Naive thymus-derived CD4-positive, alpha-beta T cell (primary cell): ENCODE measurements at regions not wholly inside any gene's neighbourhood (a gene's known extent, or its start where the extent isn't known, plus 50 kb on each side); places are given as distances from the start of the nearest gene placed in this dataset.
"Not testable (repeated sequence)": the region's sequence is repeated elsewhere in the genome, so short reads cannot be mapped to it uniquely, and the experiment has no call there.

Experiments
- ATAC-seq: fragments of 150-1000 bp; cut with Tn5 transposase; 2 replicates; pipeline ENCODE4 v1.10.0; 2021; ENCODE audit warnings: mild to moderate bottlenecking, moderate library complexity
- CTCF ChIA-PET: fragments of 350-600 bp; sonication (Branson Sonifier 250); formaldehyde crosslinking; loops from one replicate; lab custom pipeline; 2021; ENCODE audit warnings: antibody characterized with exemption; lab: Charles Lee
- POLR2A ChIA-PET: fragments of 350-600 bp; sonication (Branson Sonifier 250); formaldehyde crosslinking; loops from one replicate; lab custom pipeline; 2021; ENCODE audit warnings: antibody characterized with exemption, inconsistent platforms; lab: Charles Lee
- DNase-seq, 9 donors: peaks; one replicate each; pipeline versions ENCODE4 v3.0.0 to v3.0.0-alpha.2; 2020 to 2022; ENCODE audit warnings: mixed read lengths in 1 of 9
- H3K27ac ChIP-seq: one replicate; pipeline ENCODE4 v1.7.0; 2013; ENCODE audit warnings: mild to moderate bottlenecking, low read depth, low read length, moderate library complexity
- H3K27me3 ChIP-seq, 2 donors: one replicate each; pipeline ENCODE4 v1.7.0; 2013; ENCODE audit warnings: low read length in 2 of 2, mild to moderate bottlenecking in 2 of 2, moderate library complexity in 2 of 2; ENCODE audit not compliant: control insufficient read depth in 2 of 2, insufficient read depth in 2 of 2
- H3K36me3 ChIP-seq, 3 experiments: 1 replicate in 2 of 3; 2 replicates in 1 of 3; pipeline ENCODE4 v1.7.0; 2013; ENCODE audit warnings: low read length in 3 of 3, mild to moderate bottlenecking in 3 of 3, moderate library complexity in 1 of 3; ENCODE audit not compliant: insufficient read depth in 3 of 3, control insufficient read depth in 2 of 3
- H3K4me1 ChIP-seq, 2 donors: one replicate each; pipeline ENCODE4 v1.7.0; 2013; ENCODE audit warnings: low read length in 2 of 2, mild to moderate bottlenecking in 2 of 2, moderate library complexity in 1 of 2; ENCODE audit not compliant: control insufficient read depth in 2 of 2, insufficient read depth in 2 of 2
- H3K4me3 ChIP-seq: 2 replicates; pipeline ENCODE4 v1.7.0; 2013; ENCODE audit warnings: mild to moderate bottlenecking, low read length
- H3K9me3 ChIP-seq, 3 experiments: 1 replicate in 2 of 3; 2 replicates in 1 of 3; pipeline ENCODE4 v1.7.0; 2013; ENCODE audit warnings: low read length in 3 of 3; ENCODE audit not compliant: control insufficient read depth in 2 of 3
- H3K27ac Mint-ChIP-seq, 9 donors: one replicate each; pipeline ENCODE4 v1.8.0; 2020 to 2022; ENCODE audit warnings: mixed read lengths in 9 of 9, mild to moderate bottlenecking in 8 of 9, moderate library complexity in 5 of 9, inconsistent platforms in 2 of 9
- H3K27me3 Mint-ChIP-seq, 5 donors: one replicate each; pipeline ENCODE4 v1.8.0; 2021 to 2022; ENCODE audit warnings: mixed read lengths in 5 of 5, mild to moderate bottlenecking in 1 of 5
- H3K36me3 Mint-ChIP-seq, 5 donors: one replicate each; pipeline ENCODE4 v1.8.0; 2020 to 2022; ENCODE audit warnings: mixed read lengths in 5 of 5, mild to moderate bottlenecking in 3 of 5, inconsistent platforms in 1 of 5
- H3K4me1 Mint-ChIP-seq, 7 donors: one replicate each; pipeline ENCODE4 v1.8.0; 2020 to 2022; ENCODE audit warnings: mixed read lengths in 7 of 7, mild to moderate bottlenecking in 3 of 7, inconsistent platforms in 1 of 7
- H3K4me3 Mint-ChIP-seq, 10 donors: one replicate each; pipeline ENCODE4 v1.8.0; 2020 to 2022; ENCODE audit warnings: mild to moderate bottlenecking in 10 of 10, mixed read lengths in 10 of 10, moderate library complexity in 6 of 10, inconsistent platforms in 2 of 10
- H3K9me3 Mint-ChIP-seq, 11 donors: one replicate each; pipeline ENCODE4 v1.8.0; 2020 to 2022; ENCODE audit warnings: mixed read lengths in 11 of 11, mild to moderate bottlenecking in 4 of 11, inconsistent platforms in 1 of 11, moderate library complexity in 1 of 11
- intact Hi-C, 2 donors: fragments of 100-400 bp; cut with micrococcal nuclease; formaldehyde crosslinking; loops; one replicate each; pipeline ENCODE4 v1.15.1; 2023

- H3K27ac ChIP-seq = no peak overlapping the region
- H3K4me3 ChIP-seq = no peak overlapping the region
- H3K36me3 ChIP-seq = no peaks in the 10 kb centered on the region
- peaks cover 0 to 30% (median 16%) of the 10 kb centered on the region in 11 donors for H3K9me3 Mint-ChIP-seq
- H3K27ac Mint-ChIP-seq = no peak overlapping the region
- ChIA-PET POLR2A (no interaction called here), CTCF (interaction anchor here (0.6 kb wide), 1 partner anchor 101 kb away, joined by 4 read pairs; no protein-coding TSS in a partner anchor)
- H3K4me3 Mint-ChIP-seq = no peak overlapping the region
- no peaks in the 10 kb centered on the region for H3K9me3 ChIP-seq
- no peaks in the 10 kb centered on the region for H3K27me3 ChIP-seq
- H3K36me3 Mint-ChIP-seq = peaks cover 0 to 20% (median 9%) of the 10 kb centered on the region in 5 donors
- ATAC-seq (no peak), DNase-seq (no peak)
- H3K4me1 ChIP-seq = no peaks in the 10 kb centered on the region
- H3K4me1 Mint-ChIP-seq = peaks cover 0 to 12% (median 8%) of the 10 kb centered on the region in 7 donors
- peaks cover 0 to 5% (median 0%) of the 10 kb centered on the region in 5 donors for H3K27me3 Mint-ChIP-seq
- intact Hi-C loops = no loop called here
These were observed 187.2 kb downstream of the NFKBIZ start for GRCh38 chr3:102036472-102036871.

GRCh38 chr3:102037209-102037608, 187.9 kb downstream of the NFKBIZ start:
- Histone ChIP-seq H3K36me3 (no peaks in the 10 kb centered on the region), H3K4me3 (no peak overlapping the region), H3K4me1 (no peaks in the 10 kb centered on the region), H3K27ac (no peak overlapping the region), H3K27me3 (no peaks in the 10 kb centered on the region), H3K9me3 (no peaks in the 10 kb centered on the region)
- CTCF ChIA-PET = no interaction called here
- DNase-seq (no peak), ATAC-seq (no peak)
- Mint-ChIP-seq H3K36me3 (peaks cover 0 to 20% (median 9%) of the 10 kb centered on the region in 5 donors), H3K4me3 (no peak overlapping the region), H3K4me1 (peaks cover 0 to 12% (median 8%) of the 10 kb centered on the region in 7 donors), H3K27me3 (peaks cover 0 to 5% (median 0%) of the 10 kb centered on the region in 5 donors), H3K27ac (no peak overlapping the region), H3K9me3 (peaks cover 0 to 30% (median 16%) of the 10 kb centered on the region in 11 donors)
- intact Hi-C loops = no loop called here
- POLR2A ChIA-PET = interaction anchor here (0.6 to 1.1 kb wide), 2 partner anchors 10 to 94 kb away, joined by 4 to 5 read pairs; no protein-coding TSS in a partner anchor

DNA sequence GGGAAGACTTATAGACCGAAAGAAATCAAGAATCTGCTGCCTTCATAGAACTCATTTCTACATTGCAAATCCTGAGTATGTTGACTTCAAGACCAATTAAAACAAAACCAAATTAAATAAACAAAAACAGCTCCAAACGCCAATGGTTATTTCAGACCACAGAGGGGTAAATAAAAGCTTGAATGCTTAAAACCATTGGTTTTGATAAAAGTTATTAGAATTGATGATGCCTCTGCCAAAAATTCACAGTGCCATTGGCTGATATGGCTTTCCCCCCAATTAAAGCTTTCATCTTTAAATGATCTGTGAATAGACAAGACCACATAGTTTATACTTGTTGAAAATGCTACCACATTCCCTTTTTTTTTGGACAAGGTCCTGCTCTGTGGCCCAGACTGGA, 188.5 kb downstream of the NFKBIZ start:
- Mint-ChIP-seq H3K4me3 (no peak overlapping the region), H3K9me3 (peaks cover 0 to 35% (median 16%) of the 10 kb centered on the region in 11 donors), H3K4me1 (peaks cover 0 to 12% (median 8%) of the 10 kb centered on the region in 7 donors), H3K36me3 (peaks cover 2 to 23% (median 9%) of the 10 kb centered on the region in 5 donors), H3K27me3 (peaks cover 0 to 7% (median 0%) of the 10 kb centered on the region in 5 donors), H3K27ac (no peak overlapping the region)
- Histone ChIP-seq H3K27ac (no peak overlapping the region), H3K4me1 (no peaks in the 10 kb centered on the region), H3K27me3 (no peaks in the 10 kb centered on the region), H3K36me3 (no peaks in the 10 kb centered on the region), H3K9me3 (no peaks in the 10 kb centered on the region), H3K4me3 (no peak overlapping the region)
- POLR2A ChIA-PET = interaction anchor here (0.6 to 1.1 kb wide), 2 partner anchors 10 to 93 kb away, joined by 4 to 5 read pairs; no protein-coding TSS in a partner anchor
- DNase-seq = no peak
- no peak for ATAC-seq
- CTCF ChIA-PET = no interaction called here
- intact Hi-C loops = no loop called here

DNA sequence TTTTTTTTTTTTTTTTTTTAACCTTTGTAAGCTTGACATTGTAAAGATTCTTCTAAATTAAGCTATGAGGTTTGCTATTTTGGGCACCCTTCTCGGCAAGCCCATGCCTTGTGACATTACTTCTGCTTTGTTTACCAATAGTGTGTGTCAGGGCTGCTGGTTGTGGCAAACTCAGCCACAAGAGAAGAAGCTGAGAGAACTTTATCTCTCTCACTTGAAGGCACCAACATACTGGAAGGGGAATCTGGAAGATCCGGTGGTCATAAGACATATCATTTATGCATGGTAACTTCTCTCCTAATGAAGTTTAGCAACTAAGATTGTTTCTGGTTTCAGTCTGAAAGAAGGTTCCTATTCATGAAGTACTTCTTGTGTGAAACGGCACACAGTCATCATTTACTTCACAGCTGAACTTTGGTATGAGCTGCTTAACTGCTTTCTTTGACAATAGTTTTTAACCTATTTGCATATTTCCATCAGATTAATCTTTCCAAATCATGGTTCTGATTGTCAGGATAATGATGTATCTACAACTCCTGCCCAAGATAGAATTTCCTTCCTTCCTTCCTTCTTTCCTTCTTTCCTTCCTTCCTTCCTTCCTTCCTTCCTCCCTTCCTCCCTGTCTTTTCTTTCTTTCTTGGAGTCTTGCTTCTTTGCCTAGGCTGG, 189.3 kb downstream of the NFKBIZ start:
- ATAC-seq (peak; percentile 83), DNase-seq (no peak)
- Histone ChIP-seq H3K36me3 (no peaks in the 10 kb centered on the region), H3K9me3 (no peaks in the 10 kb centered on the region), H3K4me3 (no peak overlapping the region), H3K27ac (no peak overlapping the region), H3K27me3 (no peaks in the 10 kb centered on the region), H3K4me1 (no peaks in the 10 kb centered on the region)
- ChIA-PET CTCF (no interaction called here), POLR2A (no interaction called here)
- Mint-ChIP-seq H3K27ac (peak overlapping the region in 2 of 9 donors; percentile 21 to 48), H3K27me3 (peaks cover 0 to 9% (median 0%) of the 10 kb centered on the region in 5 donors), H3K4me3 (no peak overlapping the region), H3K4me1 (peaks cover 0 to 12% (median 8%) of the 10 kb centered on the region in 7 donors), H3K9me3 (peaks cover 0 to 38% (median 16%) of the 10 kb centered on the region in 11 donors), H3K36me3 (peaks cover 3 to 23% (median 9%) of the 10 kb centered on the region in 5 donors)
- intact Hi-C loops = no loop called here

- H3K4me3 Mint-ChIP-seq, H3K4me3 ChIP-seq, POLR2A ChIA-PET, H3K27ac ChIP-seq, CTCF ChIA-PET, H3K27me3 Mint-ChIP-seq, H3K4me1 ChIP-seq, H3K36me3 ChIP-seq, H3K27me3 ChIP-seq, H3K9me3 ChIP-seq, intact Hi-C loops, ATAC-seq, DNase-seq: not testable (repeated sequence)
- H3K4me1 Mint-ChIP-seq = peaks cover 0 to 11% (median 6%) of the 10 kb centered on the region in 7 donors
- peaks cover 3 to 27% (median 9%) of the 10 kb centered on the region in 5 donors for H3K36me3 Mint-ChIP-seq
- H3K9me3 Mint-ChIP-seq = peaks cover 0 to 44% (median 16%) of the 10 kb centered on the region in 11 donors
- peak overlapping the region in 1 of 9 donors; percentile 36 for H3K27ac Mint-ChIP-seq
These were observed 190.8 kb downstream of the NFKBIZ start for GRCh38 chr3:102040144-102040543.

GRCh38 chr3:102053375-102053989, 204.2 kb downstream of the NFKBIZ start:
- no peak overlapping the region for H3K4me3 Mint-ChIP-seq

More at GRCh38 chr3:102053375-102053989, 204.2 kb downstream of the NFKBIZ start:
- ChIA-PET POLR2A (interaction anchor here (0.6 kb wide), 2 partner anchors 107 to 331 kb away, joined by 3 read pairs; no protein-coding TSS in a partner anchor), CTCF (no interaction called here)
- intact Hi-C loops = no loop called here
- peaks cover 0 to 3% (median 0%) of the 10 kb centered on the region in 5 donors for H3K27me3 Mint-ChIP-seq
- no peak overlapping the region for H3K4me3 ChIP-seq
- DNase-seq (no peak), ATAC-seq (no peak)
- H3K4me1 Mint-ChIP-seq = peaks cover 16 to 42% (median 30%) of the 10 kb centered on the region in 7 donors
- no peak overlapping the region for H3K27ac ChIP-seq
- peaks cover 0 to 41% (median 15%) of the 10 kb centered on the region in 5 donors for H3K36me3 Mint-ChIP-seq
- no peaks in the 10 kb centered on the region for H3K36me3 ChIP-seq
- H3K9me3 ChIP-seq = no peaks in the 10 kb centered on the region
- no peaks in the 10 kb centered on the region for H3K27me3 ChIP-seq
- H3K9me3 Mint-ChIP-seq = peaks cover 0 to 35% (median 12%) of the 10 kb centered on the region in 11 donors
- H3K27ac Mint-ChIP-seq = no peak overlapping the region
- H3K4me1 ChIP-seq = peaks cover 14 to 18% of the 10 kb centered on the region in 2 donors
